Ovary (tissue), 3 donors: ENCODE measurements at regions not wholly inside any gene's neighbourhood (a gene's known extent, or its start where the extent isn't known, plus 50 kb on each side); places are given as distances from the start of the nearest gene placed in this dataset.

Experiments
- EP300 ChIP-seq: sonication (generic); formaldehyde crosslinking; IDR thresholded peaks from one replicate; pipeline ENCODE4 v1.6.1; 2017; ENCODE audit warnings: antibody characterized with exemption
- POLR2A ChIP-seq: fragments of 450-650 bp; IDR thresholded peaks from one replicate; pipeline ENCODE4 v1.6.1; 2017; ENCODE audit warnings: antibody characterized with exemption, mild to moderate bottlenecking, moderate library complexity
- TF ChIP-seq, protein P1 (sequence below), 3 donors: fragments of 450-650 bp in 2 of 3; fragments of 200-600 bp in 1 of 3; IDR thresholded peaks; one replicate each; pipeline versions ENCODE4 v1.5.1 to v1.8.0; 2016 to 2022; ENCODE audit warnings: antibody characterized with exemption in 3 of 3, mild to moderate bottlenecking in 1 of 3
- donor health status: DM: no; HTN: no; CAD: no.

DNA sequence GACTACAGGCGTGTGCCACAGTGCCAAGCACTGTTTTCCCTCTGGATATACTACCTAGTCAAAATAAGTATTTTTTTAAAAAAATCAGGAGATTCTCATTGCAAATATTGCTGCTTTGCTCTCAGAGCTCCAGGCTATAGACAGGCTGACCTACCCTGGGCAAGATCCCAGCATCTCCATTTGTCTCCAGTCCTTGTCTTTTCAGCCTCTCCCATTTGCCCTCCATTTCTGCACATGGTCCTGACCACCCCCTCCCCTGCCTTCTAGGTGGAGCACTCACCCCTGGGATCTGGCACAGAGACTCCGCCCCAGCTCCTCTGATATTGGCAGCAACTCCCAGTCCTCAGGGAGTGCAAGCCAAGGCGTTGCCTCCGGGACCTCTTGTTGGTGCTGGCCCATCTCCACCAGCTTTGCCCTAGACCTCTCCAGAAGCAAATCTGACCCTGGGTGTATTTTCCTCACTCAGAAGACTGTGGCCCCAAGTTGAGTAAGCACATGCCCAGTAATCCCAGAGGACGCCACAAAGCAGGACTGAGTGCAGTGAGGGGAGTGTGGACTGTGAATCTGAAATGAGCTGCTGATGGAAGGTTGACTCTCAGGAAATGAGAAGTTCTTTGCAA, 120.6 kb downstream of the MTPAP start:
- TF ChIP-seq EP300, result no peak
- TF ChIP-seq, protein P1, sequence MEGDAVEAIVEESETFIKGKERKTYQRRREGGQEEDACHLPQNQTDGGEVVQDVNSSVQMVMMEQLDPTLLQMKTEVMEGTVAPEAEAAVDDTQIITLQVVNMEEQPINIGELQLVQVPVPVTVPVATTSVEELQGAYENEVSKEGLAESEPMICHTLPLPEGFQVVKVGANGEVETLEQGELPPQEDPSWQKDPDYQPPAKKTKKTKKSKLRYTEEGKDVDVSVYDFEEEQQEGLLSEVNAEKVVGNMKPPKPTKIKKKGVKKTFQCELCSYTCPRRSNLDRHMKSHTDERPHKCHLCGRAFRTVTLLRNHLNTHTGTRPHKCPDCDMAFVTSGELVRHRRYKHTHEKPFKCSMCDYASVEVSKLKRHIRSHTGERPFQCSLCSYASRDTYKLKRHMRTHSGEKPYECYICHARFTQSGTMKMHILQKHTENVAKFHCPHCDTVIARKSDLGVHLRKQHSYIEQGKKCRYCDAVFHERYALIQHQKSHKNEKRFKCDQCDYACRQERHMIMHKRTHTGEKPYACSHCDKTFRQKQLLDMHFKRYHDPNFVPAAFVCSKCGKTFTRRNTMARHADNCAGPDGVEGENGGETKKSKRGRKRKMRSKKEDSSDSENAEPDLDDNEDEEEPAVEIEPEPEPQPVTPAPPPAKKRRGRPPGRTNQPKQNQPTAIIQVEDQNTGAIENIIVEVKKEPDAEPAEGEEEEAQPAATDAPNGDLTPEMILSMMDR (IDR thresholded peaks at IDR 0.05), result no peak
- no peak for TF ChIP-seq POLR2A
